GM19468 (cell line): ENCODE measurements at regions not wholly inside any gene's neighbourhood (a gene's known extent, or its start where the extent isn't known, plus 50 kb on each side); places are given as distances from the start of the nearest gene placed in this dataset.

Source experiments
- ATAC-seq: cut with Tn5 transposase; IDR thresholded peaks from one replicate; pipeline ENCODE4 v1.9.1; 2021; ENCODE audit warnings: mild to moderate bottlenecking, moderate library complexity, moderate number of reproducible peaks; ENCODE audit not compliant: unreplicated experiment; ENCODE audit errors: extremely low read depth

GRCh38 chr18:49663899-49664890 is 102.3 kb downstream of the LIPG start:
- no peak for ATAC-seq

GRCh38 chr18:49662506-49662905 is 100.6 kb downstream of the LIPG start:
- ATAC-seq, result no peak

- no peak for ATAC-seq
These were observed 97.1 kb downstream of the LIPG start for GRCh38 chr18:49658823-49659404.

- no peak for ATAC-seq
These were observed 94.3 kb downstream of the LIPG start for GRCh38 chr18:49656073-49656692.

GRCh38 chr18:49655266-49656072 is 93.6 kb downstream of the LIPG start:
- ATAC-seq, result no peak

- no peak for ATAC-seq
These were observed 92.5 kb downstream of the LIPG start for GRCh38 chr18:49654347-49654746.

GRCh38 chr18:49652881-49653724 is 91.2 kb downstream of the LIPG start:
- no peak for ATAC-seq

GRCh38 chr18:49651033-49651432 is 89.2 kb downstream of the LIPG start:
- no peak for ATAC-seq

- no peak for ATAC-seq
These were observed 88.6 kb downstream of the LIPG start for GRCh38 chr18:49650426-49650891.

- no peak for ATAC-seq
These were observed 87.0 kb downstream of the LIPG start for GRCh38 chr18:49648811-49649210.
